ENCODE measurements at regions not wholly inside any gene's neighbourhood (a gene's known extent, or its start where the extent isn't known, plus 50 kb on each side); places are given as distances from the start of the nearest gene placed in this dataset.

- ChIA-PET POLR2A (no interaction called here), CTCF (ENCODE audit: low intra/inter-chr PET ratio, low total read pairs) (no interaction called here)
- no peaks in the 10 kb centered on the region for H3K9me3 ChIP-seq (ENCODE audit: low read length)
- H3K79me2 ChIP-seq (ENCODE audit: insufficient read depth, low read length) = no peaks in the 10 kb centered on the region
- H3K27ac ChIP-seq (ENCODE audit: extremely low read length, insufficient read depth, low read length) = no peak overlapping the region
- no TSS peak for BruUV-seq (replicated peaks)
- no peak overlapping the region for H2AFZ ChIP-seq (ENCODE audit: low read length)
- no peak overlapping the region for H3K4me2 ChIP-seq (ENCODE audit: low read depth, low read length)
- TF ChIP-seq TCF7L2 (IDR thresholded peaks at IDR 0.05; ENCODE audit: low read depth, low read length) (no peak), ISX (CRISPR knock-in tag; conservative IDR thresholded peaks at IDR 0.05) (no peak), MNT (IDR thresholded peaks at IDR 0.05) (peak; percentile 81)
- intact Hi-C loops (cut with micrococcal nuclease; ENCODE audit: unreplicated experiment) (no loop called here), in situ Hi-C loops (cut with HindIII; ENCODE audit: extremely low pct_ligation_motif_present, low pct_unique_long_range_greater_than_20kb) (no loop called here)
- H4K20me1 ChIP-seq (ENCODE audit: insufficient read depth, low read length) = no peaks in the 10 kb centered on the region
- DNase-seq (ENCODE audit: low spot score) (no peak), ATAC-seq (no peak), FAIRE-seq (no peak)
- H3K4me1 ChIP-seq (ENCODE audit: insufficient read depth, low read length) = no peaks in the 10 kb centered on the region
- no peak overlapping the region for H3K9ac ChIP-seq (ENCODE audit: insufficient read depth, low read depth, low read length)
- 1% methylated on average over 5 of the region's 5 CpGs for WGBS (ENCODE audit: low lambda C conversion rate)
- H3K36me3 ChIP-seq (replicated peaks in 1 of 2; ENCODE audit: control insufficient read depth in 1 of 2, insufficient read depth in 2 of 2, low read length in 2 of 2) = no peaks in the 10 kb centered on the region
- no peak overlapping the region for H3K4me3 ChIP-seq (replicated peaks in 1 of 3; ENCODE audit: insufficient read depth in 1 of 3, low read depth in 2 of 3, low read length in 3 of 3)
- no peaks in the 10 kb centered on the region for H3K27me3 ChIP-seq (ENCODE audit: control insufficient read depth in 1 of 2, insufficient read depth in 2 of 2, low read length in 2 of 2)
Observed at GRCh38 chr1:177705839-177706238, 264.0 kb downstream of the SEC16B start.

- in situ Hi-C loops (cut with HindIII; ENCODE audit: extremely low pct_ligation_motif_present, low pct_unique_long_range_greater_than_20kb) = no loop called here
- Histone ChIP-seq H3K27ac (ENCODE audit: extremely low read length, insufficient read depth, low read length) (no peak overlapping the region), H3K9ac (ENCODE audit: insufficient read depth, low read depth, low read length) (no peak overlapping the region), H3K4me3 (replicated peaks in 1 of 3; ENCODE audit: insufficient read depth in 1 of 3, low read depth in 2 of 3, low read length in 3 of 3) (no peak overlapping the region), H2AFZ (ENCODE audit: low read length) (no peak overlapping the region), H3K4me1 (ENCODE audit: insufficient read depth, low read length) (no peaks in the 10 kb centered on the region), H3K9me3 (ENCODE audit: low read length) (no peaks in the 10 kb centered on the region), H3K79me2 (ENCODE audit: insufficient read depth, low read length) (no peaks in the 10 kb centered on the region), H3K36me3 (replicated peaks in 1 of 2; ENCODE audit: control insufficient read depth in 1 of 2, insufficient read depth in 2 of 2, low read length in 2 of 2) (no peaks in the 10 kb centered on the region), H3K27me3 (ENCODE audit: control insufficient read depth in 1 of 2, insufficient read depth in 2 of 2, low read length in 2 of 2) (no peaks in the 10 kb centered on the region), H3K4me2 (ENCODE audit: low read depth, low read length) (no peak overlapping the region), H4K20me1 (ENCODE audit: insufficient read depth, low read length) (no peaks in the 10 kb centered on the region)
- WGBS (ENCODE audit: low lambda C conversion rate) = 25% methylated on average over 3 of the region's 3 CpGs
- TF ChIP-seq KLF13 (CRISPR knock-in tag; IDR thresholded peaks at IDR 0.05) (no peak), PHB2 (IDR thresholded peaks at IDR 0.05; ENCODE audit: partially characterized antibody) (no peak), YEATS4 (CRISPR knock-in tag; IDR thresholded peaks at IDR 0.05; ENCODE audit: borderline replicate concordance) (no peak), ZBTB8A (CRISPR knock-in tag; IDR thresholded peaks at IDR 0.05; ENCODE audit: borderline replicate concordance, low read depth) (no peak), IKZF1 (IDR thresholded peaks at IDR 0.05) (no peak), BHLHE40 (IDR thresholded peaks at IDR 0.05; ENCODE audit: low read length) (no peak), ZFP62 (CRISPR knock-in tag; IDR thresholded peaks at IDR 0.05) (no peak), PAX8 (CRISPR knock-in tag; IDR thresholded peaks at IDR 0.05; ENCODE audit: borderline replicate concordance) (no peak), ZBTB7B (CRISPR knock-in tag; IDR thresholded peaks at IDR 0.05) (no peak), ZNF772 (CRISPR knock-in tag; IDR thresholded peaks at IDR 0.05) (no peak), ZBTB44 (CRISPR knock-in tag; IDR thresholded peaks at IDR 0.05) (no peak), HDAC2 (CRISPR knock-in tag; IDR thresholded peaks at IDR 0.05) (no peak), SAFB2 (CRISPR knock-in tag; IDR thresholded peaks at IDR 0.05; ENCODE audit: borderline replicate concordance, low read depth) (no peak), ZNF678 (CRISPR knock-in tag; IDR thresholded peaks at IDR 0.05) (no peak)
- intact Hi-C loops (cut with micrococcal nuclease; ENCODE audit: unreplicated experiment) = no loop called here
- ChIA-PET POLR2A (no interaction called here), CTCF (ENCODE audit: low intra/inter-chr PET ratio, low total read pairs) (no interaction called here)
- FAIRE-seq = no peak
- no peak for DNase-seq (ENCODE audit: low spot score)
- no TSS peak for BruUV-seq (replicated peaks)
- no peak for ATAC-seq
Observed at GRCh38 chr1:177703888-177704446, 265.9 kb downstream of the SEC16B start.

All from HepG2 (cell line).